Lower lobe of right lung (tissue), 2 donors: ENCODE measurements at regions not wholly inside any gene's neighbourhood (a gene's known extent, or its start where the extent isn't known, plus 50 kb on each side); places are given as distances from the start of the nearest gene placed in this dataset.

Experiments
- ATAC-seq, 2 donors: fragments of 200-7000 bp; cut with Tn5 transposase; one replicate each; pipeline ENCODE4 v1.9.1; 2020 to 2022; ENCODE audit warnings: mild to moderate bottlenecking in 2 of 2, moderate library complexity in 2 of 2
- DNase-seq: peaks from one replicate; pipeline ENCODE4 v3.0.0-alpha.2; 2020
- H3K27ac ChIP-seq: fragments of 200-600 bp; one replicate; pipeline ENCODE4 v1.8.0; 2022
- H3K27me3 ChIP-seq: fragments of 200-600 bp; one replicate; pipeline ENCODE4 v1.8.0; 2022; ENCODE audit warnings: low read depth
- H3K36me3 ChIP-seq: fragments of 200-600 bp; one replicate; pipeline ENCODE4 v1.8.0; 2022; ENCODE audit warnings: mild to moderate bottlenecking
- H3K4me1 ChIP-seq: fragments of 200-600 bp; one replicate; pipeline ENCODE4 v1.8.0; 2022
- H3K4me3 ChIP-seq: fragments of 200-600 bp; one replicate; pipeline ENCODE4 v1.8.0; 2022; ENCODE audit warnings: mild to moderate bottlenecking
- H3K9me3 ChIP-seq: fragments of 200-600 bp; one replicate; pipeline ENCODE4 v1.8.0; 2022
- intact Hi-C: fragments of 100-400 bp; cut with DNase I; formaldehyde crosslinking; loops from one replicate; pipeline ENCODE4 v1.11.0; 2022
- TF ChIP-seq, protein P1 (sequence below): fragments of 200-600 bp; IDR thresholded peaks from one replicate; pipeline ENCODE4 v1.8.0; 2022; ENCODE audit warnings: antibody characterized with exemption, mild to moderate bottlenecking
- donor health status: DM: no; HTN: yes; CAD: no; lungs with severe emphysema.

- H3K36me3 ChIP-seq, result no peaks in the 10 kb centered on the region
- H3K4me3 ChIP-seq, result no peak overlapping the region
- no peaks in the 10 kb centered on the region for H3K9me3 ChIP-seq
- H3K4me1 ChIP-seq, result no peaks in the 10 kb centered on the region
- intact Hi-C loops, result no loop called here
- TF ChIP-seq, protein P1, sequence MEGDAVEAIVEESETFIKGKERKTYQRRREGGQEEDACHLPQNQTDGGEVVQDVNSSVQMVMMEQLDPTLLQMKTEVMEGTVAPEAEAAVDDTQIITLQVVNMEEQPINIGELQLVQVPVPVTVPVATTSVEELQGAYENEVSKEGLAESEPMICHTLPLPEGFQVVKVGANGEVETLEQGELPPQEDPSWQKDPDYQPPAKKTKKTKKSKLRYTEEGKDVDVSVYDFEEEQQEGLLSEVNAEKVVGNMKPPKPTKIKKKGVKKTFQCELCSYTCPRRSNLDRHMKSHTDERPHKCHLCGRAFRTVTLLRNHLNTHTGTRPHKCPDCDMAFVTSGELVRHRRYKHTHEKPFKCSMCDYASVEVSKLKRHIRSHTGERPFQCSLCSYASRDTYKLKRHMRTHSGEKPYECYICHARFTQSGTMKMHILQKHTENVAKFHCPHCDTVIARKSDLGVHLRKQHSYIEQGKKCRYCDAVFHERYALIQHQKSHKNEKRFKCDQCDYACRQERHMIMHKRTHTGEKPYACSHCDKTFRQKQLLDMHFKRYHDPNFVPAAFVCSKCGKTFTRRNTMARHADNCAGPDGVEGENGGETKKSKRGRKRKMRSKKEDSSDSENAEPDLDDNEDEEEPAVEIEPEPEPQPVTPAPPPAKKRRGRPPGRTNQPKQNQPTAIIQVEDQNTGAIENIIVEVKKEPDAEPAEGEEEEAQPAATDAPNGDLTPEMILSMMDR, result no peak
- no peaks in the 10 kb centered on the region for H3K27me3 ChIP-seq
- H3K27ac ChIP-seq, result no peak overlapping the region
- DNase-seq, result no peak
- no peak for ATAC-seq
Measured at GRCh38 chr7:153081496-153081895, 321.9 kb downstream of the ACTR3B start.

- no peak for DNase-seq
- Histone ChIP-seq H3K27ac (no peak overlapping the region), H3K9me3 (no peaks in the 10 kb centered on the region), H3K4me1 (no peaks in the 10 kb centered on the region), H3K27me3 (no peaks in the 10 kb centered on the region), H3K4me3 (no peak overlapping the region), H3K36me3 (no peaks in the 10 kb centered on the region)
- intact Hi-C loops, result no loop called here
- TF ChIP-seq, protein P1, result no peak
- no peak for ATAC-seq
Measured at GRCh38 chr7:153084278-153084677, 324.7 kb downstream of the ACTR3B start.

DNA sequence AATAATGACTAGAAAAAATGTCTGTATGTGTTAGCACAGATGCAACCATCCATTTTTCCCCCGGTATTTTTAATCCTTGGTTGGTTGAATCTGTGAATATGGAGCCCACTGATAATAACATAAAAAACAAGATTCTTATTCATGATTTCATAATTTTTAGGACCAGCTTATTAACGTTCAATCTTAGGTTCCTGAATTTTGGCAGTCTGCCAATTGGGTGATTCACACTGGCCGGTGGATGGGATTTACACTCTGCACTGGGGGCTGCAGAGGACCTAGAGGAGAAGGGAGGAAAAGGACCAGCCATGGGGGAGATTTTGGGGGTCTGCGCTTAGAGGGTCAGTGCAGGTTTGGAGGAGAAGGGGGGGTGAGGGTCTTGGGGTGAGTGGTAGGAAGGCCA is 327.9 kb downstream of the ACTR3B start:
- no peak for DNase-seq
- TF ChIP-seq, protein P1, result no peak
- Histone ChIP-seq H3K27ac (no peak overlapping the region), H3K27me3 (no peaks in the 10 kb centered on the region), H3K9me3 (no peaks in the 10 kb centered on the region), H3K4me1 (no peaks in the 10 kb centered on the region), H3K4me3 (no peak overlapping the region), H3K36me3 (no peaks in the 10 kb centered on the region)
- intact Hi-C loops, result no loop called here
- no peak for ATAC-seq

GRCh38 chr7:153088601-153089000 is 329.0 kb downstream of the ACTR3B start:
- Histone ChIP-seq H3K4me1 (no peaks in the 10 kb centered on the region), H3K27ac (no peak overlapping the region), H3K36me3 (no peaks in the 10 kb centered on the region), H3K4me3 (no peak overlapping the region), H3K27me3 (no peaks in the 10 kb centered on the region), H3K9me3 (no peaks in the 10 kb centered on the region)
- TF ChIP-seq, protein P1, result no peak
- ATAC-seq, result no peak
- intact Hi-C loops, result no loop called here
- no peak for DNase-seq

GRCh38 chr7:153090209-153090608 is 330.7 kb downstream of the ACTR3B start:
- Histone ChIP-seq H3K4me1 (no peaks in the 10 kb centered on the region), H3K4me3 (no peak overlapping the region), H3K27me3 (no peaks in the 10 kb centered on the region), H3K36me3 (no peaks in the 10 kb centered on the region), H3K27ac (no peak overlapping the region), H3K9me3 (no peaks in the 10 kb centered on the region)
- ATAC-seq (no peak), DNase-seq (no peak)
- TF ChIP-seq, protein P1, result no peak
- intact Hi-C loops, result no loop called here

DNA sequence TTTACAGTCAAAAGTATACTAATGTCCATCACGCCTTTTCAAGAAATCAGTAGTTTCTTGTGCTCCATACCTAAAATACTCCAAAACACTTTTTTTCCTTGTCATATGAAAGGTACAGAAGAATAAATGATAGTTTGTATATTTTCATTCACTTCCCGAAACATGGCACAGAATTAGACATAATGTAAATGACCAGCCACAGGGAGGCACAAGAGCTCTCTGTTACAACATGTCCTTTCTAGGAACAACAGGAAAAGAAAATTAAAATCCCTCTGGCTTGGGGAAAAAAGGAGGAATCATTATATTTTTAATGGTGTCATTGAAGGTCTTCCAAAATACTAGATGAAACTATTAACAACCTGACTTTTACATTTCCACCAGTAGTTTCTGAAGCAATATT is 331.2 kb downstream of the ACTR3B start:
- Histone ChIP-seq H3K27me3 (no peaks in the 10 kb centered on the region), H3K4me1 (no peaks in the 10 kb centered on the region), H3K9me3 (no peaks in the 10 kb centered on the region), H3K27ac (no peak overlapping the region), H3K36me3 (no peaks in the 10 kb centered on the region), H3K4me3 (no peak overlapping the region)
- TF ChIP-seq, protein P1, result no peak
- ATAC-seq (no peak), DNase-seq (no peak)
- intact Hi-C loops, result no loop called here
